KMS-11 (cell line): ENCODE measurements at regions not wholly inside any gene's neighbourhood (a gene's known extent, or its start where the extent isn't known, plus 50 kb on each side); places are given as distances from the start of the nearest gene placed in this dataset.

Source experiments
- H2AFZ ChIP-seq: fragments of 200-600 bp; sonication (generic); 2 replicates; pipeline ENCODE4 v1.6.1; 2016; ENCODE audit warnings: antibody characterized with exemption, mixed run types, low read depth
- H3K27ac ChIP-seq: fragments of 200-600 bp; sonication (generic); 2 replicates; pipeline ENCODE4 v1.6.1; 2016; ENCODE audit warnings: mild to moderate bottlenecking, mixed run types
- H3K27me3 ChIP-seq: fragments of 200-600 bp; sonication (generic); 2 replicates; pipeline ENCODE4 v1.6.1; 2017; ENCODE audit warnings: mild to moderate bottlenecking, low read depth, mixed run types, moderate library complexity; ENCODE audit not compliant: insufficient read depth
- H3K36me3 ChIP-seq: fragments of 200-600 bp; sonication (generic); 2 replicates; pipeline ENCODE4 v1.6.1; 2017; ENCODE audit warnings: mild to moderate bottlenecking, mixed run types; ENCODE audit not compliant: insufficient read depth
- H3K4me1 ChIP-seq: fragments of 200-600 bp; sonication (generic); 2 replicates; pipeline ENCODE4 v1.6.1; 2016; ENCODE audit warnings: mild to moderate bottlenecking, low read depth, mixed run types; ENCODE audit not compliant: poor library complexity, severe bottlenecking
- H3K4me2 ChIP-seq: fragments of 200-600 bp; sonication (generic); 2 replicates; pipeline ENCODE4 v1.7.0; 2016; ENCODE audit warnings: mild to moderate bottlenecking, mixed run types
- H3K4me3 ChIP-seq: fragments of 200-600 bp; sonication (generic); IDR thresholded peaks from 2 replicates; pipeline ENCODE4 v1.6.1; 2017; ENCODE audit warnings: low read depth, low read length, mixed read lengths; ENCODE audit not compliant: insufficient read depth
- H3K79me2 ChIP-seq: fragments of 200-600 bp; sonication (generic); 2 replicates; pipeline ENCODE4 v1.6.1; 2016; ENCODE audit warnings: low read depth, mixed run types; ENCODE audit not compliant: insufficient read depth
- H3K9ac ChIP-seq: fragments of 200-600 bp; sonication (generic); 2 replicates; pipeline ENCODE4 v1.6.1; 2016; ENCODE audit warnings: mild to moderate bottlenecking, mixed run types
- H4K20me1 ChIP-seq: fragments of 200-600 bp; sonication (generic); 2 replicates; pipeline ENCODE4 v1.6.1; 2016; ENCODE audit warnings: mild to moderate bottlenecking, mixed run types; ENCODE audit not compliant: insufficient read depth
- TF ChIP-seq, protein P1 (sequence below): fragments of 200-600 bp; sonication (generic); conservative IDR thresholded peaks from 2 replicates; pipeline ENCODE4 v1.6.1; 2017; ENCODE audit warnings: low read depth, mild to moderate bottlenecking, antibody characterized with exemption, low read length, moderate library complexity, mixed read lengths

DNA sequence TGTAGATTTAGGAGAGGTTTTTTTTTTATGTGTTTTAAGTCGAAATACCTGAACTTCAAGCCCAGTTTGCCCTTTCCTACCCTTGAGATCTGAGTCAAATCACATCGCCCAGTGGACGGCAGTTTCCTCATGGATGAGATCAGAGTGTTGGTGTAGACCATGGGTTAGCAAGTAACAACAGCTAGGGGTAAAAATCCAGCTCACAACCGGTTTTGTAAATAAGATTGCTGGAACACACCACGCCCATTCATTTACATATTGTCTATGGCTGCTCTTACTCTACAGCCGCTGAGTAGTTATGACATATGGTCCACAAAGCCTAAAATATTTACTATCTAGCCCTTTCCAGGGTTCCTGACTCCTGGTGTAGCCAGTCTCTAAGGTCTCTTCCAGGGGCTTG lies 158.5 kb upstream of the PLEKHG7 start:
- Histone ChIP-seq H3K27me3 (no peaks in the 10 kb centered on the region), H2AFZ (no peak overlapping the region), H3K9ac (no peak overlapping the region), H3K4me3 (no peak overlapping the region), H3K4me2 (no peak overlapping the region), H4K20me1 (no peaks in the 10 kb centered on the region), H3K36me3 (no peaks in the 10 kb centered on the region), H3K27ac (no peak overlapping the region), H3K79me2 (no peaks in the 10 kb centered on the region), H3K4me1 (peaks cover 2% of the 10 kb centered on the region)
- TF ChIP-seq, protein P1, sequence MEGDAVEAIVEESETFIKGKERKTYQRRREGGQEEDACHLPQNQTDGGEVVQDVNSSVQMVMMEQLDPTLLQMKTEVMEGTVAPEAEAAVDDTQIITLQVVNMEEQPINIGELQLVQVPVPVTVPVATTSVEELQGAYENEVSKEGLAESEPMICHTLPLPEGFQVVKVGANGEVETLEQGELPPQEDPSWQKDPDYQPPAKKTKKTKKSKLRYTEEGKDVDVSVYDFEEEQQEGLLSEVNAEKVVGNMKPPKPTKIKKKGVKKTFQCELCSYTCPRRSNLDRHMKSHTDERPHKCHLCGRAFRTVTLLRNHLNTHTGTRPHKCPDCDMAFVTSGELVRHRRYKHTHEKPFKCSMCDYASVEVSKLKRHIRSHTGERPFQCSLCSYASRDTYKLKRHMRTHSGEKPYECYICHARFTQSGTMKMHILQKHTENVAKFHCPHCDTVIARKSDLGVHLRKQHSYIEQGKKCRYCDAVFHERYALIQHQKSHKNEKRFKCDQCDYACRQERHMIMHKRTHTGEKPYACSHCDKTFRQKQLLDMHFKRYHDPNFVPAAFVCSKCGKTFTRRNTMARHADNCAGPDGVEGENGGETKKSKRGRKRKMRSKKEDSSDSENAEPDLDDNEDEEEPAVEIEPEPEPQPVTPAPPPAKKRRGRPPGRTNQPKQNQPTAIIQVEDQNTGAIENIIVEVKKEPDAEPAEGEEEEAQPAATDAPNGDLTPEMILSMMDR = no peak

DNA sequence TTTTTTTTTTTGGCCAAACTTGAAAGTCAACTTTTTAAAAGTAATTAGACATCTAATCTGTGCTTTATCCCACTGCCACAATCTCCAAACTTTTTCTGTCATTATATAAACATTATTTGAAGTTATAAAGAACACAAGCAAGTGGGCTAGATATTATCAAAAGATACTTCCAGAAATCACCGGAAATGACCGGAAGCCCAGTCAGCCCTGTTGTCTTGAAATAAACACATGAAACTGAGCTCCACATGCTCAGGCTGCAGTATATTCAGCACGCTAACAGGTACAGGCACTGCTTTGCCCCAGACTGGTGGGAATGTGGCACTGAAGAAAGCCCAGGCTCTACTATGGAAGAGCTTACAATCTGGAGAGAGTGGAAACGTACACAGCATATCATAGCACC lies 158.9 kb upstream of the PLEKHG7 start:
- Histone ChIP-seq H3K79me2 (no peaks in the 10 kb centered on the region), H3K27me3 (no peaks in the 10 kb centered on the region), H3K4me2 (no peak overlapping the region), H2AFZ (no peak overlapping the region), H3K36me3 (no peaks in the 10 kb centered on the region), H3K9ac (no peak overlapping the region), H3K4me1 (peaks cover 5% of the 10 kb centered on the region), H3K27ac (no peak overlapping the region), H3K4me3 (no peak overlapping the region), H4K20me1 (no peaks in the 10 kb centered on the region)
- TF ChIP-seq, protein P1 = no peak

DNA sequence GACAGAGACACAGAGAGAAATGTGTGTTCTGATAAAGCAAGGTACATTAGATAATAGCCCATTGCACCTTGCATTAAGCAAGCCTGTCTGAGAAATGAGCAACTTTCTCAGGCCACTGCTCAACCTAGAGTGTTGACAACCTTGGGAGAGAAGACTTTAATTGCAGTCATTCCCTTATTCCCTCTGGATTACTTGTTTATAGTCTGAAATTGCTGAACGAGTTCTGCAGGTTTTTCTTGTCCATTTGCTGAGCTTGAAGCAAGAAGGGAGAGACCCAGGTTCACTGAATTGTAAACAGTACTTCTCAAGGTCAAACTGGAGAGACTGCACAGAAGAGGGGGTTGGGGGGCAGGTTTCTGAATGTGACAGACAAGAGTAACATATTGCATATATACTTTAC lies 159.4 kb upstream of the PLEKHG7 start:
- Histone ChIP-seq H3K4me1 (peaks cover 5% of the 10 kb centered on the region), H3K36me3 (no peaks in the 10 kb centered on the region), H3K4me3 (no peak overlapping the region), H2AFZ (no peak overlapping the region), H4K20me1 (no peaks in the 10 kb centered on the region), H3K79me2 (no peaks in the 10 kb centered on the region), H3K27me3 (no peaks in the 10 kb centered on the region), H3K9ac (no peak overlapping the region), H3K27ac (no peak overlapping the region), H3K4me2 (no peak overlapping the region)
- TF ChIP-seq, protein P1 = no peak

DNA sequence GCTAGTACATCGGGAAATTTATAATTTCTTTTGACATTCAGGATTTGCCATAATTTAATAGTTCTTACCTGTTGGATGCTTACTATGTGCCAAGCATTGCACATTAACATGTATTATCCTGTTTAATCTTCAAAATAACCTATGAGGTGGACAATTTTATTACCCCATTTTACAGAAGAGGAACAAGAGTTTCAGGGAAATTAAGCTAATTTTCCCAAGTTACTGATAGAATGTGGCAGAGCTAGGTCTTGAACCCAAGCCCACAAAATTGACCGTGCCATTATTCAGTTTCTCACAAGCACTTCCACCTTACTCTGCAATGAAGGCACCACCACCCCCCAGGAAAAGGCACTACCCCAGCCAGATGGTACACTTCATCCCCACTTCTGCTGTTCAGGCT lies 161.1 kb upstream of the PLEKHG7 start:
- TF ChIP-seq, protein P1 = no peak

More for the DNA sequence above, 161.1 kb upstream of the PLEKHG7 start:
- H3K79me2 ChIP-seq = no peaks in the 10 kb centered on the region
- H2AFZ ChIP-seq = no peak overlapping the region
- H3K4me1 ChIP-seq = peaks cover 5% of the 10 kb centered on the region
- no peak overlapping the region for H3K4me2 ChIP-seq
- no peak overlapping the region for H3K4me3 ChIP-seq
- H3K27me3 ChIP-seq = no peaks in the 10 kb centered on the region
- no peaks in the 10 kb centered on the region for H4K20me1 ChIP-seq
- no peaks in the 10 kb centered on the region for H3K36me3 ChIP-seq
- H3K27ac ChIP-seq = no peak overlapping the region
- H3K9ac ChIP-seq = no peak overlapping the region
